Gastrocnemius medialis (tissue), 4 donors: ENCODE measurements at regions not wholly inside any gene's neighbourhood (a gene's known extent, or its start where the extent isn't known, plus 50 kb on each side); places are given as distances from the start of the nearest gene placed in this dataset.

Experiments
- POLR2A ChIP-seq, 2 donors: fragments of 450-650 bp; IDR thresholded peaks; one replicate each; pipeline ENCODE4 v1.6.1; 2017; ENCODE audit warnings: antibody characterized with exemption in 2 of 2, mild to moderate bottlenecking in 2 of 2, moderate library complexity in 2 of 2
- TF ChIP-seq, protein P1 (sequence below), 5 experiments: fragments of 450-650 bp in 3 of 5; fragments of 200-600 bp in 2 of 5; sonication (generic) in 2 of 5; IDR thresholded peaks in 4 of 5; conservative IDR thresholded peaks in 1 of 5; 1 replicate in 4 of 5; 2 replicates in 1 of 5; pipeline ENCODE4 v1.5.1; 2016 to 2019; ENCODE audit warnings: antibody characterized with exemption in 5 of 5, mild to moderate bottlenecking in 3 of 5, moderate library complexity in 3 of 5

DNA sequence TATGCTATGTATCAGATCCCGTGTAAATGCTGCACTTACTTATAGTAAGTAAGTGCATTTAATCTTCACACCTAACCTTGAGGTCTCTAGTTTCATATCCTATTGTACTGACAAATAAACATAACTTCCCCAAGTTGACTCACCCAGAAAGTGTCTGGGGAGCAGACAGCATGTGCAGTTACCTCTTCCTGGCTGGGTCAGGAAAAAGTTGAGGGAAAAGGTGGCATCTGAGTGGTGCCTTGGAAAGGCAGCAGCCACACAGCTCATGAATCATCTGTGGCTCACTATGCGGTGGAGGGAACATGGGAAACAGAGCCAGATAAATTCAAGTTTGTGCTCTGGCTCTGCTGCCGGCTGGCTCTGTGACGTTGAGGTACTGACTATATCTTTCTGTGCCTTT is 382.0 kb upstream of the DYNLRB2 start:
- no peak for TF ChIP-seq POLR2A (IDR thresholded peaks at IDR 0.05)
- TF ChIP-seq, protein P1, sequence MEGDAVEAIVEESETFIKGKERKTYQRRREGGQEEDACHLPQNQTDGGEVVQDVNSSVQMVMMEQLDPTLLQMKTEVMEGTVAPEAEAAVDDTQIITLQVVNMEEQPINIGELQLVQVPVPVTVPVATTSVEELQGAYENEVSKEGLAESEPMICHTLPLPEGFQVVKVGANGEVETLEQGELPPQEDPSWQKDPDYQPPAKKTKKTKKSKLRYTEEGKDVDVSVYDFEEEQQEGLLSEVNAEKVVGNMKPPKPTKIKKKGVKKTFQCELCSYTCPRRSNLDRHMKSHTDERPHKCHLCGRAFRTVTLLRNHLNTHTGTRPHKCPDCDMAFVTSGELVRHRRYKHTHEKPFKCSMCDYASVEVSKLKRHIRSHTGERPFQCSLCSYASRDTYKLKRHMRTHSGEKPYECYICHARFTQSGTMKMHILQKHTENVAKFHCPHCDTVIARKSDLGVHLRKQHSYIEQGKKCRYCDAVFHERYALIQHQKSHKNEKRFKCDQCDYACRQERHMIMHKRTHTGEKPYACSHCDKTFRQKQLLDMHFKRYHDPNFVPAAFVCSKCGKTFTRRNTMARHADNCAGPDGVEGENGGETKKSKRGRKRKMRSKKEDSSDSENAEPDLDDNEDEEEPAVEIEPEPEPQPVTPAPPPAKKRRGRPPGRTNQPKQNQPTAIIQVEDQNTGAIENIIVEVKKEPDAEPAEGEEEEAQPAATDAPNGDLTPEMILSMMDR (IDR thresholded peaks at IDR 0.05 in 4 of 5, conservative IDR thresholded peaks at IDR 0.05 in 1 of 5): no peak
